Hepatocyte (in vitro differentiated cells): ENCODE measurements at regions not wholly inside any gene's neighbourhood (a gene's known extent, or its start where the extent isn't known, plus 50 kb on each side); places are given as distances from the start of the nearest gene placed in this dataset.

Source experiments
- DNase-seq: peaks from one replicate; pipeline ENCODE4 v3.0.0-alpha.2; 2016; ENCODE audit warnings: low spot score
- H2AFZ ChIP-seq: fragments of 200-600 bp; sonication (generic); 2 replicates; pipeline ENCODE4 v1.6.0; 2016; ENCODE audit warnings: antibody characterized with exemption, mild to moderate bottlenecking
- H3K27ac ChIP-seq: fragments of 200-600 bp; sonication (generic); 2 replicates; pipeline ENCODE4 v1.5.1; 2016; ENCODE audit warnings: mild to moderate bottlenecking
- H3K27me3 ChIP-seq: fragments of 200-600 bp; sonication (generic); 2 replicates; pipeline ENCODE4 v1.6.1; 2016
- H3K36me3 ChIP-seq: fragments of 200-600 bp; sonication (generic); replicated peaks from 2 replicates; pipeline ENCODE4 v1.5.1; 2016; ENCODE audit warnings: low read depth; ENCODE audit not compliant: insufficient read depth
- H3K4me1 ChIP-seq: fragments of 200-600 bp; sonication (generic); 2 replicates; pipeline ENCODE4 v1.5.1; 2016; ENCODE audit warnings: mild to moderate bottlenecking, moderate library complexity; ENCODE audit not compliant: insufficient read depth
- H3K4me2 ChIP-seq: fragments of 200-600 bp; sonication (generic); 2 replicates; pipeline ENCODE4 v1.6.0; 2016
- H3K4me3 ChIP-seq: fragments of 200-600 bp; sonication (generic); 2 replicates; pipeline ENCODE4 v1.5.1; 2016; ENCODE audit warnings: mild to moderate bottlenecking
- H3K79me2 ChIP-seq: fragments of 200-600 bp; sonication (generic); 2 replicates; pipeline ENCODE4 v1.6.0; 2017; ENCODE audit warnings: mild to moderate bottlenecking
- H3K9me2 ChIP-seq: fragments of 200-600 bp; sonication (generic); replicated peaks from 2 replicates; pipeline ENCODE4 v1.6.0; 2017; ENCODE audit warnings: mild to moderate bottlenecking; ENCODE audit not compliant: insufficient read depth
- H3K9me3 ChIP-seq: fragments of 200-600 bp; sonication (generic); 2 replicates; pipeline ENCODE4 v1.5.1; 2016; ENCODE audit warnings: low read depth, mild to moderate bottlenecking
- H4K20me1 ChIP-seq: fragments of 200-600 bp; sonication (generic); 2 replicates; pipeline ENCODE4 v1.6.0; 2016; ENCODE audit warnings: mild to moderate bottlenecking; ENCODE audit not compliant: insufficient read depth, poor library complexity, severe bottlenecking
- CTCF ChIP-seq: fragments of 200-600 bp; sonication (generic); IDR thresholded peaks from 2 replicates; pipeline ENCODE4 v1.5.1; 2016; ENCODE audit warnings: antibody characterized with exemption, mild to moderate bottlenecking; ENCODE audit not compliant: poor library complexity
- EZH2 ChIP-seq: fragments of 200-600 bp; sonication (generic); IDR thresholded peaks from 2 replicates; pipeline ENCODE4 v1.6.1; 2016; ENCODE audit warnings: antibody characterized with exemption, mild to moderate bottlenecking, borderline replicate concordance
- EZH2phosphoT487 ChIP-seq: fragments of 200-600 bp; sonication (generic); IDR thresholded peaks from one replicate; pipeline ENCODE4 v1.6.1; 2018; ENCODE audit warnings: antibody characterized with exemption, mild to moderate bottlenecking, low read depth, moderate library complexity; ENCODE audit not compliant: unreplicated experiment, severe bottlenecking
- WGBS: methylation state at CpG from one replicate; pipeline ENCODE4 v1.1.6; 2016; ENCODE audit warnings: low lambda C conversion rate; ENCODE audit errors: missing lambda C conversion rate; 5-methylcytosine and 5-hydroxymethylcytosine counted together

GRCh38 chr4:17398035-17398434 is 113.9 kb downstream of the QDPR start:
- no peaks in the 10 kb centered on the region for H3K27me3 ChIP-seq
- no peaks in the 10 kb centered on the region for H3K79me2 ChIP-seq
- H3K9me2 ChIP-seq = no peaks in the 10 kb centered on the region
- H2AFZ ChIP-seq = no peak overlapping the region
- no peaks in the 10 kb centered on the region for H4K20me1 ChIP-seq
- H3K4me3 ChIP-seq = no peak overlapping the region
- H3K9me3 ChIP-seq = no peaks in the 10 kb centered on the region
- no peaks in the 10 kb centered on the region for H3K36me3 ChIP-seq
- H3K4me2 ChIP-seq = no peak overlapping the region
- H3K4me1 ChIP-seq = no peaks in the 10 kb centered on the region
- H3K27ac ChIP-seq = peak overlapping the region; percentile 10
- WGBS = 62% methylated on average over 2 of the region's 2 CpGs
- TF ChIP-seq CTCF (no peak), EZH2phosphoT487 (no peak), EZH2 (no peak)
- DNase-seq = no peak

GRCh38 chr4:17397611-17398010 is 114.3 kb downstream of the QDPR start:
- Histone ChIP-seq H3K4me3 (no peak overlapping the region), H3K79me2 (no peaks in the 10 kb centered on the region), H3K36me3 (no peaks in the 10 kb centered on the region), H3K4me1 (no peaks in the 10 kb centered on the region), H3K9me2 (no peaks in the 10 kb centered on the region), H4K20me1 (no peaks in the 10 kb centered on the region), H3K27me3 (no peaks in the 10 kb centered on the region), H3K4me2 (no peak overlapping the region), H3K9me3 (no peaks in the 10 kb centered on the region), H2AFZ (no peak overlapping the region), H3K27ac (peak overlapping the region; percentile 10)
- 28% methylated on average over 3 of the region's 3 CpGs for WGBS
- DNase-seq = peak; percentile 35
- TF ChIP-seq EZH2phosphoT487 (no peak), CTCF (no peak), EZH2 (no peak)

- WGBS = 58% methylated on average over 2 of the region's 2 CpGs
- no peak overlapping the region for H2AFZ ChIP-seq
Observed at GRCh38 chr4:17385403-17385802, 126.5 kb downstream of the QDPR start.

More at GRCh38 chr4:17385403-17385802, 126.5 kb downstream of the QDPR start:
- Histone ChIP-seq H3K79me2 (no peaks in the 10 kb centered on the region), H3K4me1 (no peaks in the 10 kb centered on the region), H3K27me3 (no peaks in the 10 kb centered on the region), H3K27ac (no peak overlapping the region), H3K4me2 (no peak overlapping the region), H3K9me3 (no peaks in the 10 kb centered on the region), H4K20me1 (no peaks in the 10 kb centered on the region), H3K36me3 (no peaks in the 10 kb centered on the region), H3K9me2 (no peaks in the 10 kb centered on the region), H3K4me3 (no peak overlapping the region)
- peak; percentile 7 for DNase-seq
- TF ChIP-seq CTCF (no peak), EZH2 (no peak), EZH2phosphoT487 (no peak)
